PC-3 (cell line): ENCODE measurements at regions not wholly inside any gene's neighbourhood (a gene's known extent, or its start where the extent isn't known, plus 50 kb on each side); places are given as distances from the start of the nearest gene placed in this dataset.

Experiments
- EZH2 ChIP-seq: fragments of 300-600 bp; sonication (generic); IDR thresholded peaks from one replicate; pipeline ENCODE4 v1.6.1; 2017; ENCODE audit warnings: antibody characterized with exemption, mild to moderate bottlenecking, low read length; ENCODE audit not compliant: unreplicated experiment
- EZH2phosphoT487 ChIP-seq: fragments of 300-600 bp; sonication (generic); IDR thresholded peaks from 2 replicates; pipeline ENCODE4 v1.6.1; 2018; ENCODE audit warnings: mild to moderate bottlenecking, antibody characterized with exemption, low read length, borderline replicate concordance
- TF ChIP-seq, protein P1 (sequence below): fragments of 300-600 bp; sonication (generic); conservative IDR thresholded peaks from 2 replicates; pipeline ENCODE4 v1.5.1; 2017; ENCODE audit warnings: antibody characterized with exemption, low read depth, mild to moderate bottlenecking, low read length

DNA sequence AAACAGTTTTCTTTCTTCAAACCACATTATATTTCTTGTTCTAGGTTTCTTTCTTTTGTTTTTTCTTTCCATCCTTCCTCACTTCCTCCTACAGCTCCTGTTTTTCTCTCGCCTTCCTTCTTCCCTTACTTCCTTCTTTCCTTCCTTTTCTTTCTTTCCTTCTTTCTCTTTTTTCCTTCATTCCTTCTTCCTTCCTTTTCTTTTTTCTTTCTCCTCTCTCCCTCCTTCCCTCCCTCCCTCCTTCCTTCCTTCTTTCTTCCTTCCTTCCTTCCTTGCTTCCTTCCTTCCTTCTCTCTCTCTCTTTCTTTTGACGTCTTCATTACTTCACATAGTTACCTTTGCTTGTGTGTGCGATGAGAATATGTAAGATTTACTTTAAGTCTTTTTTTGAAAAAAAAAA, 470.0 kb upstream of the FSIP2 start:
- TF ChIP-seq, protein P1, sequence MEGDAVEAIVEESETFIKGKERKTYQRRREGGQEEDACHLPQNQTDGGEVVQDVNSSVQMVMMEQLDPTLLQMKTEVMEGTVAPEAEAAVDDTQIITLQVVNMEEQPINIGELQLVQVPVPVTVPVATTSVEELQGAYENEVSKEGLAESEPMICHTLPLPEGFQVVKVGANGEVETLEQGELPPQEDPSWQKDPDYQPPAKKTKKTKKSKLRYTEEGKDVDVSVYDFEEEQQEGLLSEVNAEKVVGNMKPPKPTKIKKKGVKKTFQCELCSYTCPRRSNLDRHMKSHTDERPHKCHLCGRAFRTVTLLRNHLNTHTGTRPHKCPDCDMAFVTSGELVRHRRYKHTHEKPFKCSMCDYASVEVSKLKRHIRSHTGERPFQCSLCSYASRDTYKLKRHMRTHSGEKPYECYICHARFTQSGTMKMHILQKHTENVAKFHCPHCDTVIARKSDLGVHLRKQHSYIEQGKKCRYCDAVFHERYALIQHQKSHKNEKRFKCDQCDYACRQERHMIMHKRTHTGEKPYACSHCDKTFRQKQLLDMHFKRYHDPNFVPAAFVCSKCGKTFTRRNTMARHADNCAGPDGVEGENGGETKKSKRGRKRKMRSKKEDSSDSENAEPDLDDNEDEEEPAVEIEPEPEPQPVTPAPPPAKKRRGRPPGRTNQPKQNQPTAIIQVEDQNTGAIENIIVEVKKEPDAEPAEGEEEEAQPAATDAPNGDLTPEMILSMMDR, result no peak
- no peak for TF ChIP-seq EZH2phosphoT487
- no peak for TF ChIP-seq EZH2
